ENCODE measurements at regions not wholly inside any gene's neighbourhood (a gene's known extent, or its start where the extent isn't known, plus 50 kb on each side); places are given as distances from the start of the nearest gene placed in this dataset.
A peak's percentile ranks its signal among the peaks of the same experiment; 100 is the strongest.
"Not testable (repeated sequence)": the region's sequence is repeated elsewhere in the genome, so short reads cannot be mapped to it uniquely, and the experiment has no call there.

- DNase-seq = not testable (repeated sequence)
Observed at GRCh38 chr13:18822655-18823639, 358.7 kb downstream of the TUBA3C start.

GRCh38 chr13:18773988-18774387, 407.6 kb downstream of the TUBA3C start:
- not testable (repeated sequence) for DNase-seq

- not testable (repeated sequence) for DNase-seq
Observed at GRCh38 chr13:18741696-18742095, 439.9 kb downstream of the TUBA3C start.

- DNase-seq = no peak
Observed at GRCh38 chr13:18739310-18739709, 442.3 kb downstream of the TUBA3C start.

GRCh38 chr13:18738086-18738485, 443.5 kb downstream of the TUBA3C start:
- DNase-seq = not testable (repeated sequence)

GRCh38 chr13:18727138-18727537, 454.5 kb downstream of the TUBA3C start:
- DNase-seq = not testable (repeated sequence)

GRCh38 chr13:18726524-18726923, 455.1 kb downstream of the TUBA3C start:
- not testable (repeated sequence) for DNase-seq

- DNase-seq = not testable (repeated sequence)
Observed at GRCh38 chr13:18725242-18725822, 456.3 kb downstream of the TUBA3C start.

GRCh38 chr13:18714889-18715288, 466.7 kb downstream of the TUBA3C start:
- no peak for DNase-seq

- DNase-seq = not testable (repeated sequence)
Observed at GRCh38 chr13:18710673-18711072, 471.0 kb downstream of the TUBA3C start.

GRCh38 chr13:18706538-18706937, 475.1 kb downstream of the TUBA3C start:
- not testable (repeated sequence) for DNase-seq

- not testable (repeated sequence) for DNase-seq
Observed at GRCh38 chr13:18702464-18703247, 479.0 kb downstream of the TUBA3C start.

- not testable (repeated sequence) for DNase-seq
Observed at GRCh38 chr13:18698332-18698731, 483.3 kb downstream of the TUBA3C start.

GRCh38 chr13:18697851-18698250, 483.8 kb downstream of the TUBA3C start:
- DNase-seq = not testable (repeated sequence)

- not testable (repeated sequence) for DNase-seq
Observed at GRCh38 chr13:18697221-18697620, 484.4 kb downstream of the TUBA3C start.

GRCh38 chr13:18677403-18677802, 504.2 kb downstream of the TUBA3C start:
- DNase-seq = not testable (repeated sequence)

- DNase-seq = not testable (repeated sequence)
Observed at GRCh38 chr13:18675268-18675667, 506.4 kb downstream of the TUBA3C start.

GRCh38 chr13:18673794-18674193, 507.8 kb downstream of the TUBA3C start:
- not testable (repeated sequence) for DNase-seq

GRCh38 chr13:18666585-18666984, 515.0 kb downstream of the TUBA3C start:
- not testable (repeated sequence) for DNase-seq

- DNase-seq = not testable (repeated sequence)
Observed at GRCh38 chr13:18665716-18666115, 515.9 kb downstream of the TUBA3C start.

GRCh38 chr13:18665124-18665523, 516.5 kb downstream of the TUBA3C start:
- not testable (repeated sequence) for DNase-seq

- DNase-seq = not testable (repeated sequence)
Observed at GRCh38 chr13:18663222-18663621, 518.4 kb downstream of the TUBA3C start.

- peak; percentile 50 for DNase-seq
Observed at GRCh38 chr13:18643644-18644172, 537.9 kb downstream of the TUBA3C start.

All from stimulated activated CD4-positive, alpha-beta T cell treated with anti-CD3 and anti-CD28 coated beads, Interleukin-15, amount 100 ng/mL, for 24 hours (primary cell).